HG03139 (cell line): ENCODE measurements at regions not wholly inside any gene's neighbourhood (a gene's known extent, or its start where the extent isn't known, plus 50 kb on each side); places are given as distances from the start of the nearest gene placed in this dataset.

Experiments used
- ATAC-seq: cut with Tn5 transposase; IDR thresholded peaks from one replicate; pipeline ENCODE4 v1.9.1; 2021; ENCODE audit not compliant: unreplicated experiment

GRCh38 chr12:126156806-126157574 lies 1091.8 kb downstream of the AACS start:
- ATAC-seq: no peak

GRCh38 chr12:126157575-126157966 lies 1092.3 kb downstream of the AACS start:
- no peak for ATAC-seq

GRCh38 chr12:126159139-126159538 lies 1093.9 kb downstream of the AACS start:
- ATAC-seq: no peak

GRCh38 chr12:126160912-126161311 lies 1095.7 kb downstream of the AACS start:
- no peak for ATAC-seq

- ATAC-seq: no peak
Observed at GRCh38 chr12:126163984-126164383, 1098.7 kb downstream of the AACS start.

- ATAC-seq: no peak
Observed at GRCh38 chr12:126171937-126172559, 1106.8 kb downstream of the AACS start.

GRCh38 chr12:126182619-126183236 lies 1117.5 kb downstream of the AACS start:
- no peak for ATAC-seq

GRCh38 chr12:126185025-126185424 lies 1119.8 kb downstream of the AACS start:
- ATAC-seq: no peak

GRCh38 chr12:126189856-126190255 lies 1124.6 kb downstream of the AACS start:
- ATAC-seq: no peak

GRCh38 chr12:126191031-126191891 lies 1126.0 kb downstream of the AACS start:
- no peak for ATAC-seq

- ATAC-seq: no peak
Observed at GRCh38 chr12:126191949-126192348, 1126.7 kb downstream of the AACS start.

GRCh38 chr12:126193190-126193589 lies 1128.0 kb downstream of the AACS start:
- no peak for ATAC-seq

GRCh38 chr12:126196263-126196662 lies 1131.0 kb downstream of the AACS start:
- ATAC-seq: no peak

- no peak for ATAC-seq
Observed at GRCh38 chr12:126198516-126198915, 1133.3 kb downstream of the AACS start.

GRCh38 chr12:126198966-126199692 lies 1133.9 kb downstream of the AACS start:
- no peak for ATAC-seq

GRCh38 chr12:126201981-126202537 lies 1136.8 kb downstream of the AACS start:
- ATAC-seq: no peak

GRCh38 chr12:126204326-126204725 lies 1139.1 kb downstream of the AACS start:
- no peak for ATAC-seq

GRCh38 chr12:126210026-126210425 lies 1144.8 kb downstream of the AACS start:
- ATAC-seq: no peak

GRCh38 chr12:126210448-126210847 lies 1145.2 kb downstream of the AACS start:
- ATAC-seq: no peak

- ATAC-seq: no peak
Observed at GRCh38 chr12:126212824-126213223, 1147.6 kb downstream of the AACS start.
